T-helper 2 cell (primary cell): ENCODE measurements at regions not wholly inside any gene's neighbourhood (a gene's known extent, or its start where the extent isn't known, plus 50 kb on each side); places are given as distances from the start of the nearest gene placed in this dataset.

Experiments
- DNase-seq, 5 experiments: peaks; one replicate each; pipeline versions ENCODE4 v3.0.0 to v3.0.0-alpha.2; 2012 to 2022

- no peak for DNase-seq
Observed at GRCh38 chr11:23041001-23041503, 180.8 kb upstream of the CCDC179 start.

GRCh38 chr11:23058656-23059055, 198.4 kb upstream of the CCDC179 start:
- DNase-seq = no peak

GRCh38 chr11:23063276-23063675, 203.0 kb upstream of the CCDC179 start:
- no peak for DNase-seq

GRCh38 chr11:23078289-23078971, 218.2 kb upstream of the CCDC179 start:
- DNase-seq = no peak

- no peak for DNase-seq
Observed at GRCh38 chr11:23079382-23079813, 219.1 kb upstream of the CCDC179 start.

GRCh38 chr11:23087407-23087806, 227.1 kb upstream of the CCDC179 start:
- no peak for DNase-seq

GRCh38 chr11:23090659-23091058, 230.4 kb upstream of the CCDC179 start:
- no peak for DNase-seq

GRCh38 chr11:23095650-23096189, 235.4 kb upstream of the CCDC179 start:
- DNase-seq = no peak

GRCh38 chr11:23097891-23098290, 237.6 kb upstream of the CCDC179 start:
- no peak for DNase-seq

GRCh38 chr11:23099256-23099655, 239.0 kb upstream of the CCDC179 start:
- DNase-seq = no peak

- no peak for DNase-seq
Observed at GRCh38 chr11:23100726-23101125, 240.5 kb upstream of the CCDC179 start.

GRCh38 chr11:23103416-23103815, 243.1 kb upstream of the CCDC179 start:
- no peak for DNase-seq

- DNase-seq = no peak
Observed at GRCh38 chr11:23111527-23111926, 251.3 kb upstream of the CCDC179 start.

- DNase-seq = no peak
Observed at GRCh38 chr11:23112390-23112789, 252.1 kb upstream of the CCDC179 start.

- DNase-seq = peak in 1 of 5 experiments; percentile 2
Observed at GRCh38 chr11:23112987-23113886, 253.0 kb upstream of the CCDC179 start.

- DNase-seq = no peak
Observed at GRCh38 chr11:23113887-23114216, 253.6 kb upstream of the CCDC179 start.

GRCh38 chr11:23123753-23124152, 263.5 kb upstream of the CCDC179 start:
- DNase-seq = no peak

- DNase-seq = no peak
Observed at GRCh38 chr11:23124249-23124648, 264.0 kb upstream of the CCDC179 start.

- DNase-seq = no peak
Observed at GRCh38 chr11:23124996-23125395, 264.7 kb upstream of the CCDC179 start.

- DNase-seq = no peak
Observed at GRCh38 chr11:23127706-23128105, 267.4 kb upstream of the CCDC179 start.

GRCh38 chr11:23134627-23135026, 274.4 kb upstream of the CCDC179 start:
- no peak for DNase-seq

- no peak for DNase-seq
Observed at GRCh38 chr11:23138761-23139160, 278.5 kb upstream of the CCDC179 start.

- DNase-seq = no peak
Observed at GRCh38 chr11:23143022-23143421, 282.7 kb upstream of the CCDC179 start.

- no peak for DNase-seq
Observed at GRCh38 chr11:23151819-23152218, 291.5 kb upstream of the CCDC179 start.
